Body of pancreas (tissue), 4 donors: ENCODE measurements at regions not wholly inside any gene's neighbourhood (a gene's known extent, or its start where the extent isn't known, plus 50 kb on each side); places are given as distances from the start of the nearest gene placed in this dataset.

Experiments
- CTCF ChIP-seq, 7 experiments: fragments of 450-650 bp in 4 of 7; fragments of 200-600 bp in 3 of 7; sonication (generic) in 3 of 7; IDR thresholded peaks; one replicate each; pipeline ENCODE4 v1.5.1; 2016 to 2019; ENCODE audit warnings: antibody characterized with exemption in 7 of 7
- POLR2A ChIP-seq, 3 donors: fragments of 450-650 bp; IDR thresholded peaks; one replicate each; pipeline ENCODE4 v1.6.1; 2016; ENCODE audit warnings: antibody characterized with exemption in 3 of 3, mild to moderate bottlenecking in 2 of 3

- TF ChIP-seq CTCF (IDR thresholded peaks at IDR 0.05) (no peak), POLR2A (IDR thresholded peaks at IDR 0.05) (no peak)
Measured at GRCh38 chr5:24906689-24907088, 261.9 kb upstream of the CDH10 start.
